Osteoblast (primary cell): ENCODE measurements at regions not wholly inside any gene's neighbourhood (a gene's known extent, or its start where the extent isn't known, plus 50 kb on each side); places are given as distances from the start of the nearest gene placed in this dataset.
"Not testable (repeated sequence)": the region's sequence is repeated elsewhere in the genome, so short reads cannot be mapped to it uniquely, and the experiment has no call there.

Source experiments
- DNase-seq: peaks from one replicate; pipeline ENCODE4 v3.0.0; 2011; ENCODE audit warnings: low spot score, mixed read lengths; ENCODE audit not compliant: insufficient read length; ENCODE audit errors: missing footprints
- H2AFZ ChIP-seq: 2 replicates; pipeline ENCODE4 v1.6.0; 2011; ENCODE audit warnings: mild to moderate bottlenecking, low read length
- H3K27ac ChIP-seq: 2 replicates; pipeline ENCODE4 v1.5.1; 2011; ENCODE audit warnings: mild to moderate bottlenecking, low read depth, low read length, moderate library complexity
- H3K27me3 ChIP-seq: 2 replicates; pipeline ENCODE4 v1.6.0; 2012; ENCODE audit warnings: mild to moderate bottlenecking, control low read depth, inconsistent platforms, low read length, moderate library complexity; ENCODE audit not compliant: insufficient read depth
- H3K36me3 ChIP-seq: 2 replicates; pipeline ENCODE4 v1.5.1; 2011; ENCODE audit warnings: mild to moderate bottlenecking, low read length, control low read depth, moderate library complexity; ENCODE audit not compliant: insufficient read depth
- H3K4me1 ChIP-seq: 2 replicates; pipeline ENCODE4 v1.5.1; 2011; ENCODE audit warnings: mild to moderate bottlenecking, low read length, control low read depth, moderate library complexity; ENCODE audit not compliant: insufficient read depth
- H3K4me2 ChIP-seq: 2 replicates; pipeline ENCODE4 v1.6.0; 2011; ENCODE audit warnings: mild to moderate bottlenecking, low read length; ENCODE audit not compliant: insufficient read depth
- H3K4me3 ChIP-seq: fragments of 200-600 bp; sonication (generic); 3 replicates; pipeline ENCODE4 v1.5.1; 2012; ENCODE audit warnings: mild to moderate bottlenecking, low read length, inconsistent platforms; ENCODE audit not compliant: insufficient read depth
- H3K79me2 ChIP-seq: 2 replicates; pipeline ENCODE4 v1.6.0; 2012; ENCODE audit warnings: mild to moderate bottlenecking, low read length, control low read depth, inconsistent platforms; ENCODE audit not compliant: insufficient read depth
- H3K9me3 ChIP-seq: 2 replicates; pipeline ENCODE4 v1.5.1; 2011; ENCODE audit warnings: low read depth, low read length, control low read depth
- H4K20me1 ChIP-seq: 2 replicates; pipeline ENCODE4 v1.6.0; 2012; ENCODE audit warnings: mild to moderate bottlenecking, low read length, control low read depth; ENCODE audit not compliant: insufficient read depth
- CTCF ChIP-seq: IDR thresholded peaks from 2 replicates; pipeline ENCODE4 v1.5.1; 2011; ENCODE audit warnings: mild to moderate bottlenecking, low read depth, low read length, moderate library complexity; ENCODE audit errors: extremely low read depth

GRCh38 chr10:133014416-133015210 is 72.2 kb upstream of the CFAP46 start:
- Histone ChIP-seq H3K4me3 (no peak overlapping the region), H3K4me1 (no peaks in the 10 kb centered on the region), H3K27me3 (no peaks in the 10 kb centered on the region), H3K79me2 (no peaks in the 10 kb centered on the region), H3K36me3 (no peaks in the 10 kb centered on the region), H3K9me3 (no peaks in the 10 kb centered on the region), H3K27ac (no peak overlapping the region), H4K20me1 (no peaks in the 10 kb centered on the region), H2AFZ (no peak overlapping the region), H3K4me2 (no peak overlapping the region)
- TF ChIP-seq CTCF = no peak
- DNase-seq = no peak

GRCh38 chr10:133013463-133013862 is 71.1 kb upstream of the CFAP46 start:
- Histone ChIP-seq H3K9me3 (no peaks in the 10 kb centered on the region), H4K20me1 (no peaks in the 10 kb centered on the region), H3K4me2 (no peak overlapping the region), H3K36me3 (no peaks in the 10 kb centered on the region), H2AFZ (no peak overlapping the region), H3K4me1 (no peaks in the 10 kb centered on the region), H3K79me2 (no peaks in the 10 kb centered on the region), H3K27ac (no peak overlapping the region), H3K27me3 (no peaks in the 10 kb centered on the region), H3K4me3 (no peak overlapping the region)
- no peak for DNase-seq
- TF ChIP-seq CTCF = no peak

GRCh38 chr10:133012573-133013359 is 70.4 kb upstream of the CFAP46 start:
- DNase-seq = no peak
- no peak overlapping the region for H2AFZ ChIP-seq
- TF ChIP-seq CTCF = no peak
- no peaks in the 10 kb centered on the region for H3K4me1 ChIP-seq
- H3K79me2 ChIP-seq = no peaks in the 10 kb centered on the region
- H3K9me3 ChIP-seq = no peaks in the 10 kb centered on the region
- no peaks in the 10 kb centered on the region for H3K27me3 ChIP-seq
- H3K27ac ChIP-seq = no peak overlapping the region
- H3K4me3 ChIP-seq = no peak overlapping the region
- no peak overlapping the region for H3K4me2 ChIP-seq
- no peaks in the 10 kb centered on the region for H4K20me1 ChIP-seq
- H3K36me3 ChIP-seq = no peaks in the 10 kb centered on the region

GRCh38 chr10:133011882-133012281 is 69.5 kb upstream of the CFAP46 start:
- no peak overlapping the region for H3K4me3 ChIP-seq
- no peaks in the 10 kb centered on the region for H4K20me1 ChIP-seq
- H2AFZ ChIP-seq = no peak overlapping the region
- TF ChIP-seq CTCF = no peak
- no peaks in the 10 kb centered on the region for H3K36me3 ChIP-seq
- no peaks in the 10 kb centered on the region for H3K9me3 ChIP-seq
- no peaks in the 10 kb centered on the region for H3K4me1 ChIP-seq
- H3K27ac ChIP-seq = no peak overlapping the region
- no peak overlapping the region for H3K4me2 ChIP-seq
- H3K79me2 ChIP-seq = no peaks in the 10 kb centered on the region
- H3K27me3 ChIP-seq = no peaks in the 10 kb centered on the region
- no peak for DNase-seq

GRCh38 chr10:133011393-133011792 is 69.0 kb upstream of the CFAP46 start:
- H4K20me1 ChIP-seq, DNase-seq, H3K36me3 ChIP-seq, H3K4me2 ChIP-seq, H3K27me3 ChIP-seq, H2AFZ ChIP-seq, H3K4me1 ChIP-seq, H3K79me2 ChIP-seq, H3K4me3 ChIP-seq, H3K27ac ChIP-seq, H3K9me3 ChIP-seq: not testable (repeated sequence)

- H3K4me2 ChIP-seq, H3K4me1 ChIP-seq, H3K27ac ChIP-seq, H3K36me3 ChIP-seq, H2AFZ ChIP-seq, DNase-seq, H4K20me1 ChIP-seq, H3K79me2 ChIP-seq, H3K9me3 ChIP-seq, H3K27me3 ChIP-seq, H3K4me3 ChIP-seq: not testable (repeated sequence)
Observed at GRCh38 chr10:133010843-133011179, 68.4 kb upstream of the CFAP46 start.
